SK-N-SH treated with all-trans-retinoic acid at 6 μM for 48 hours (cell line): ENCODE measurements at regions not wholly inside any gene's neighbourhood (a gene's known extent, or its start where the extent isn't known, plus 50 kb on each side); places are given as distances from the start of the nearest gene placed in this dataset.

Source experiments
- ATAC-seq: fragments of 200-7000 bp; cut with Tn5 transposase; 3 replicates; pipeline ENCODE4 v1.9.1; 2020; ENCODE audit warnings: mild to moderate bottlenecking, moderate library complexity
- BACH2 ChIP-seq: fragments of 250-450 bp; sonication (Bioruptor Pico); IDR thresholded peaks from 2 replicates; pipeline ENCODE4 v1.9.0; 2021; ENCODE audit warnings: mild to moderate bottlenecking, borderline replicate concordance
- CSDC2 ChIP-seq: fragments of 250-450 bp; sonication (Bioruptor Pico); IDR thresholded peaks from 2 replicates; pipeline ENCODE4 v1.5.0; 2020; ENCODE audit warnings: mild to moderate bottlenecking, moderate library complexity
- ESRRG ChIP-seq: fragments of 250-450 bp; sonication (Bioruptor Pico); IDR thresholded peaks from 2 replicates; pipeline ENCODE4 v1.6.1; 2021; ENCODE audit warnings: mild to moderate bottlenecking
- OSR1 ChIP-seq: fragments of 250-450 bp; sonication (Bioruptor Pico); IDR thresholded peaks from 2 replicates; pipeline ENCODE4 v1.8.0; 2022; ENCODE audit warnings: moderate library complexity, mild to moderate bottlenecking, inconsistent platforms
- RARB ChIP-seq: fragments of 250-450 bp; sonication (Bioruptor Pico); IDR thresholded peaks from 2 replicates; pipeline ENCODE4 v1.8.0; 2021; ENCODE audit warnings: mild to moderate bottlenecking, moderate library complexity
- TCF4 ChIP-seq: fragments of 250-450 bp; sonication (Bioruptor Pico); IDR thresholded peaks from 2 replicates; pipeline ENCODE4 v1.8.0; 2021; ENCODE audit warnings: mild to moderate bottlenecking, moderate library complexity, borderline replicate concordance
- TOX ChIP-seq: fragments of 250-450 bp; sonication (Bioruptor Pico); IDR thresholded peaks from 2 replicates; pipeline ENCODE4 v1.8.0; 2021; ENCODE audit warnings: mild to moderate bottlenecking, moderate library complexity, borderline replicate concordance
- ZFP3 ChIP-seq: fragments of 250-450 bp; sonication (Bioruptor Pico); IDR thresholded peaks from 2 replicates; pipeline ENCODE4 v1.5.0; 2020; ENCODE audit warnings: mild to moderate bottlenecking, moderate library complexity
- ZNF70 ChIP-seq: fragments of 450-650 bp; formaldehyde crosslinking; IDR thresholded peaks from 2 replicates; pipeline ENCODE4 v1.5.0; 2020; ENCODE audit warnings: mild to moderate bottlenecking, moderate library complexity
- TF ChIP-seq, protein P1 (sequence below): fragments of 250-450 bp; sonication (Bioruptor Pico); IDR thresholded peaks from 2 replicates; pipeline ENCODE4 v1.5.0; 2020; ENCODE audit warnings: mild to moderate bottlenecking, moderate library complexity
- TF ChIP-seq, protein P2 (sequence below): fragments of 250-450 bp; sonication (Bioruptor Pico); IDR thresholded peaks from 2 replicates; pipeline ENCODE4 v1.8.0; 2021; ENCODE audit warnings: low read depth, mild to moderate bottlenecking, moderate library complexity, borderline replicate concordance
- TF ChIP-seq, protein P3 (sequence below): fragments of 250-450 bp; sonication (Bioruptor Pico); IDR thresholded peaks from 2 replicates; pipeline ENCODE4 v1.8.0; 2020; ENCODE audit warnings: mild to moderate bottlenecking, moderate library complexity, borderline replicate concordance

- TF ChIP-seq BACH2 (no peak), ESRRG (CRISPR knock-in tag) (no peak), RARB (CRISPR knock-in tag) (no peak), CSDC2 (CRISPR knock-in tag) (no peak), ZFP3 (CRISPR knock-in tag) (no peak), OSR1 (no peak), TCF4 (CRISPR knock-in tag) (no peak), TOX (CRISPR knock-in tag) (no peak), ZNF70 (CRISPR knock-in tag) (no peak)
- TF ChIP-seq, protein P1, sequence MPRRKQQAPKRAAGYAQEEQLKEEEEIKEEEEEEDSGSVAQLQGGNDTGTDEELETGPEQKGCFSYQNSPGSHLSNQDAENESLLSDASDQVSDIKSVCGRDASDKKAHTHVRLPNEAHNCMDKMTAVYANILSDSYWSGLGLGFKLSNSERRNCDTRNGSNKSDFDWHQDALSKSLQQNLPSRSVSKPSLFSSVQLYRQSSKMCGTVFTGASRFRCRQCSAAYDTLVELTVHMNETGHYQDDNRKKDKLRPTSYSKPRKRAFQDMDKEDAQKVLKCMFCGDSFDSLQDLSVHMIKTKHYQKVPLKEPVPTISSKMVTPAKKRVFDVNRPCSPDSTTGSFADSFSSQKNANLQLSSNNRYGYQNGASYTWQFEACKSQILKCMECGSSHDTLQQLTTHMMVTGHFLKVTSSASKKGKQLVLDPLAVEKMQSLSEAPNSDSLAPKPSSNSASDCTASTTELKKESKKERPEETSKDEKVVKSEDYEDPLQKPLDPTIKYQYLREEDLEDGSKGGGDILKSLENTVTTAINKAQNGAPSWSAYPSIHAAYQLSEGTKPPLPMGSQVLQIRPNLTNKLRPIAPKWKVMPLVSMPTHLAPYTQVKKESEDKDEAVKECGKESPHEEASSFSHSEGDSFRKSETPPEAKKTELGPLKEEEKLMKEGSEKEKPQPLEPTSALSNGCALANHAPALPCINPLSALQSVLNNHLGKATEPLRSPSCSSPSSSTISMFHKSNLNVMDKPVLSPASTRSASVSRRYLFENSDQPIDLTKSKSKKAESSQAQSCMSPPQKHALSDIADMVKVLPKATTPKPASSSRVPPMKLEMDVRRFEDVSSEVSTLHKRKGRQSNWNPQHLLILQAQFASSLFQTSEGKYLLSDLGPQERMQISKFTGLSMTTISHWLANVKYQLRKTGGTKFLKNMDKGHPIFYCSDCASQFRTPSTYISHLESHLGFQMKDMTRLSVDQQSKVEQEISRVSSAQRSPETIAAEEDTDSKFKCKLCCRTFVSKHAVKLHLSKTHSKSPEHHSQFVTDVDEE (CRISPR knock-in tag): no peak
- TF ChIP-seq, protein P2, sequence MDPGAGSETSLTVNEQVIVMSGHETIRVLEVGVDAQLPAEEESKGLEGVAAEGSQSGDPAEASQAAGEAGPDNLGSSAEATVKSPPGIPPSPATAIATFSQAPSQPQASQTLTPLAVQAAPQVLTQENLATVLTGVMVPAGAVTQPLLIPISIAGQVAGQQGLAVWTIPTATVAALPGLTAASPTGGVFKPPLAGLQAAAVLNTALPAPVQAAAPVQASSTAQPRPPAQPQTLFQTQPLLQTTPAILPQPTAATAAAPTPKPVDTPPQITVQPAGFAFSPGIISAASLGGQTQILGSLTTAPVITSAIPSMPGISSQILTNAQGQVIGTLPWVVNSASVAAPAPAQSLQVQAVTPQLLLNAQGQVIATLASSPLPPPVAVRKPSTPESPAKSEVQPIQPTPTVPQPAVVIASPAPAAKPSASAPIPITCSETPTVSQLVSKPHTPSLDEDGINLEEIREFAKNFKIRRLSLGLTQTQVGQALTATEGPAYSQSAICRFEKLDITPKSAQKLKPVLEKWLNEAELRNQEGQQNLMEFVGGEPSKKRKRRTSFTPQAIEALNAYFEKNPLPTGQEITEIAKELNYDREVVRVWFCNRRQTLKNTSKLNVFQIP (CRISPR knock-in tag): no peak
- TF ChIP-seq, protein P3, sequence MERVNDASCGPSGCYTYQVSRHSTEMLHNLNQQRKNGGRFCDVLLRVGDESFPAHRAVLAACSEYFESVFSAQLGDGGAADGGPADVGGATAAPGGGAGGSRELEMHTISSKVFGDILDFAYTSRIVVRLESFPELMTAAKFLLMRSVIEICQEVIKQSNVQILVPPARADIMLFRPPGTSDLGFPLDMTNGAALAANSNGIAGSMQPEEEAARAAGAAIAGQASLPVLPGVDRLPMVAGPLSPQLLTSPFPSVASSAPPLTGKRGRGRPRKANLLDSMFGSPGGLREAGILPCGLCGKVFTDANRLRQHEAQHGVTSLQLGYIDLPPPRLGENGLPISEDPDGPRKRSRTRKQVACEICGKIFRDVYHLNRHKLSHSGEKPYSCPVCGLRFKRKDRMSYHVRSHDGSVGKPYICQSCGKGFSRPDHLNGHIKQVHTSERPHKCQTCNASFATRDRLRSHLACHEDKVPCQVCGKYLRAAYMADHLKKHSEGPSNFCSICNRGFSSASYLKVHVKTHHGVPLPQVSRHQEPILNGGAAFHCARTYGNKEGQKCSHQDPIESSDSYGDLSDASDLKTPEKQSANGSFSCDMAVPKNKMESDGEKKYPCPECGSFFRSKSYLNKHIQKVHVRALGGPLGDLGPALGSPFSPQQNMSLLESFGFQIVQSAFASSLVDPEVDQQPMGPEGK (CRISPR knock-in tag): no peak
- ATAC-seq: no peak
Observed at GRCh38 chr12:86312232-86312631, 56.0 kb upstream of the MGAT4C start.
